Astrocyte of the cerebellum (primary cell): ENCODE measurements at regions not wholly inside any gene's neighbourhood (a gene's known extent, or its start where the extent isn't known, plus 50 kb on each side); places are given as distances from the start of the nearest gene placed in this dataset.

ENCODE experiments used
- DNase-seq: peaks from one replicate; pipeline ENCODE4 v3.0.0-alpha.2; 2011; ENCODE audit warnings: low read depth
- H3K4me3 ChIP-seq: 2 replicates; pipeline ENCODE4 v1.5.1; 2011; ENCODE audit warnings: mild to moderate bottlenecking, low read depth, low read length, moderate library complexity
- in situ Hi-C: cut with HindIII; loops from 2 replicates; pipeline ENCODE4 v1.10.0; 2017; ENCODE audit warnings: low sequenced_read_pairs
- TF ChIP-seq, protein P1 (sequence below): IDR thresholded peaks from 2 replicates; pipeline ENCODE4 v1.5.1; 2012; ENCODE audit warnings: low read length, low read depth, moderate library complexity, mild to moderate bottlenecking; ENCODE audit errors: missing control alignments

GRCh38 chr5:12071455-12071854 lies 167.2 kb upstream of the CTNND2 start:
- TF ChIP-seq, protein P1, sequence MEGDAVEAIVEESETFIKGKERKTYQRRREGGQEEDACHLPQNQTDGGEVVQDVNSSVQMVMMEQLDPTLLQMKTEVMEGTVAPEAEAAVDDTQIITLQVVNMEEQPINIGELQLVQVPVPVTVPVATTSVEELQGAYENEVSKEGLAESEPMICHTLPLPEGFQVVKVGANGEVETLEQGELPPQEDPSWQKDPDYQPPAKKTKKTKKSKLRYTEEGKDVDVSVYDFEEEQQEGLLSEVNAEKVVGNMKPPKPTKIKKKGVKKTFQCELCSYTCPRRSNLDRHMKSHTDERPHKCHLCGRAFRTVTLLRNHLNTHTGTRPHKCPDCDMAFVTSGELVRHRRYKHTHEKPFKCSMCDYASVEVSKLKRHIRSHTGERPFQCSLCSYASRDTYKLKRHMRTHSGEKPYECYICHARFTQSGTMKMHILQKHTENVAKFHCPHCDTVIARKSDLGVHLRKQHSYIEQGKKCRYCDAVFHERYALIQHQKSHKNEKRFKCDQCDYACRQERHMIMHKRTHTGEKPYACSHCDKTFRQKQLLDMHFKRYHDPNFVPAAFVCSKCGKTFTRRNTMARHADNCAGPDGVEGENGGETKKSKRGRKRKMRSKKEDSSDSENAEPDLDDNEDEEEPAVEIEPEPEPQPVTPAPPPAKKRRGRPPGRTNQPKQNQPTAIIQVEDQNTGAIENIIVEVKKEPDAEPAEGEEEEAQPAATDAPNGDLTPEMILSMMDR, result no peak
- in situ Hi-C loops, result no loop called here
- DNase-seq, result no peak
- no peak overlapping the region for H3K4me3 ChIP-seq

DNA sequence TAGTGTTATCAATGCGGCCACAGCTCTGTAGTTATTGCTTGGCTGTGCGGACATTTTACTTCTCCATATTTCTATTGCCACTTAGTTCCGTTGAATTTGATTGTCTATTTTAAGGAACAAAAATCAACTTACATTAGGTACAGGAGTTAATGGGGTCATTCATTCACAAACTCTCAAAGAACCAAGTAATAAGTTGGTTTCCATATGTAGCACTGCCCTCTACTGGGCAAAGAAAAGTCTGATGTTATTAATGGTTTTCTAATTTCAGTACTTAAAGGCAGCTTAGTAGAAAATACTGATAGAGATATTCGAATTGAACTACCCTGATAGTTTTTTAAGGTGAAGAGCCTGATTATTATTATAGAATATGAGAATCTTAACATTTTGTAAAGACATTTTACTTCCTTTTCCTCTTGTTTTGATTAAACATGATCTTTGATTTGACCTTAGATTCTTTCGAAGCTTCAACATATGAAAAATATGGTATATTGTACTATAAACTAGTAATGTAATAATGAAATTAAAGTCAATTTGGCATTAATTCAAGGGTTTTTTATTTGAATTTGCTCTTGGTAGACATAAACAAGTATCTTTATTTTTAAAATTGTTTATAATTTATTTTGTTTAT lies 119.5 kb upstream of the CTNND2 start:
- peak; percentile 38 for DNase-seq
- TF ChIP-seq, protein P1, result peak; percentile 41
- H3K4me3 ChIP-seq, result no peak overlapping the region
- in situ Hi-C loops, result no loop called here

GRCh38 chr5:12022444-12022843 lies 118.2 kb upstream of the CTNND2 start:
- H3K4me3 ChIP-seq, result no peak overlapping the region
- DNase-seq, result no peak
- TF ChIP-seq, protein P1, result no peak
- in situ Hi-C loops, result no loop called here

GRCh38 chr5:12019306-12019705 lies 115.1 kb upstream of the CTNND2 start:
- H3K4me3 ChIP-seq, result no peak overlapping the region
- in situ Hi-C loops, result no loop called here
- no peak for DNase-seq
- TF ChIP-seq, protein P1, result no peak

GRCh38 chr5:12017007-12017406 lies 112.8 kb upstream of the CTNND2 start:
- no peak overlapping the region for H3K4me3 ChIP-seq
- in situ Hi-C loops, result no loop called here
- no peak for DNase-seq
- TF ChIP-seq, protein P1, result no peak

DNA sequence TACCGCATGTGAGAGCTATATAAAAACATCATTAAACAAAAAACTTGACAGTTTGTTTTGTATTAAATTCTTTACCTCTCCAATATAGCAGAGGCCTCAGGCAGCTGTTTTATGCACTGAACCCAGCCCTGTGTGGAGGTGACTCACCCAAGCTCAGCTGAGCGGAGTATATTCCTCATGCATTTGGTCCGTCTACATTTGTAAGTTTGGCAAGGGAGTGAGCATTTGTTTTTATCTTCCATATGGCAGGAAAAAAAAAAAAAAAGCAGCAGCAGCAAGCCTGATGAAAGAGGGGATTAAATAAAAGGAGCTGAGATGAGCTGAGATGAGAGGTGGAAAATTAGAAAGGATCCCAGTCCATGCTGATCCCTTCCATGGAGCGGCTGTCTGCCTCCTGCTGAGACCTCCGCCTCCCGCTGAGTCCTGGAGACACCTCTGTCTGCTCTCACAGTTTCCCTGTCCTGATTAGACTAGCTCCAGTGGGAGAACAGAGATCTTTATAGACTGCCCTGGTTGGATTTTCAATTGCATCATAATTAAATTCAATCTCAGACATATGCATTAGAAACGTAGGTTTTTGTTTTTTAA lies 112.0 kb upstream of the CTNND2 start:
- H3K4me3 ChIP-seq, result no peak overlapping the region
- in situ Hi-C loops, result no loop called here
- peak; percentile 78 for DNase-seq
- TF ChIP-seq, protein P1, result no peak
